WI38 (cell line): ENCODE measurements at regions not wholly inside any gene's neighbourhood (a gene's known extent, or its start where the extent isn't known, plus 50 kb on each side); places are given as distances from the start of the nearest gene placed in this dataset.
"Not testable (repeated sequence)": the region's sequence is repeated elsewhere in the genome, so short reads cannot be mapped to it uniquely, and the experiment has no call there.

Source experiments
- H3K4me3 ChIP-seq: 2 replicates; pipeline ENCODE4 v1.5.1; 2011; ENCODE audit warnings: low read depth, mild to moderate bottlenecking, control low read depth, low read length
- CTCF ChIP-seq: IDR thresholded peaks from 2 replicates; pipeline ENCODE4 v1.5.1; 2012; ENCODE audit warnings: low read depth, mild to moderate bottlenecking, control low read depth, low read length

- TF ChIP-seq CTCF: no peak
Measured at GRCh38 chr17:70276906-70277305, 107.6 kb downstream of the KCNJ2 start.

GRCh38 chr17:70278844-70279462 is 109.6 kb downstream of the KCNJ2 start:
- H3K4me3 ChIP-seq: no peak overlapping the region

More at GRCh38 chr17:70276906-70277305, 107.6 kb downstream of the KCNJ2 start:
- H3K4me3 ChIP-seq: no peak overlapping the region

GRCh38 chr17:70286391-70286790 is 117.1 kb downstream of the KCNJ2 start:
- no peak for TF ChIP-seq CTCF
- H3K4me3 ChIP-seq: no peak overlapping the region

More at GRCh38 chr17:70278844-70279462, 109.6 kb downstream of the KCNJ2 start:
- no peak for TF ChIP-seq CTCF

GRCh38 chr17:70288540-70289290 is 119.4 kb downstream of the KCNJ2 start:
- TF ChIP-seq CTCF: no peak
- no peak overlapping the region for H3K4me3 ChIP-seq

GRCh38 chr17:70290770-70291169 is 121.4 kb downstream of the KCNJ2 start:
- TF ChIP-seq CTCF: no peak
- H3K4me3 ChIP-seq: no peak overlapping the region

GRCh38 chr17:70292366-70292765 is 123.0 kb downstream of the KCNJ2 start:
- no peak overlapping the region for H3K4me3 ChIP-seq
- TF ChIP-seq CTCF: no peak

- H3K4me3 ChIP-seq: not testable (repeated sequence)
Measured at GRCh38 chr17:70293564-70294310, 124.4 kb downstream of the KCNJ2 start.
